ENCODE measurements at regions not wholly inside any gene's neighbourhood (a gene's known extent, or its start where the extent isn't known, plus 50 kb on each side); places are given as distances from the start of the nearest gene placed in this dataset.

GRCh38 chr4:157575339-157575738, 354.8 kb downstream of the GRIA2 start:
- Histone ChIP-seq H3K79me2 (ENCODE audit: control insufficient read depth, insufficient read depth, low read length, unreplicated experiment) (no peaks in the 10 kb centered on the region), H3K27ac (ENCODE audit: low read depth, low read length) (no peak overlapping the region), H3K4me1 (ENCODE audit: control insufficient read depth, insufficient read depth, low read length, unreplicated experiment) (no peaks in the 10 kb centered on the region), H2AFZ (ENCODE audit: low read length, unreplicated experiment) (no peak overlapping the region), H3K27me3 (ENCODE audit: insufficient read depth, low read length) (peaks cover 16% of the 10 kb centered on the region; the same call in 1 of the 2 replicates), H3K4me3 (ENCODE audit: low read depth, low read length) (no peak overlapping the region), H3K36me3 (ENCODE audit: insufficient read depth, low read length) (no peaks in the 10 kb centered on the region)

DNA sequence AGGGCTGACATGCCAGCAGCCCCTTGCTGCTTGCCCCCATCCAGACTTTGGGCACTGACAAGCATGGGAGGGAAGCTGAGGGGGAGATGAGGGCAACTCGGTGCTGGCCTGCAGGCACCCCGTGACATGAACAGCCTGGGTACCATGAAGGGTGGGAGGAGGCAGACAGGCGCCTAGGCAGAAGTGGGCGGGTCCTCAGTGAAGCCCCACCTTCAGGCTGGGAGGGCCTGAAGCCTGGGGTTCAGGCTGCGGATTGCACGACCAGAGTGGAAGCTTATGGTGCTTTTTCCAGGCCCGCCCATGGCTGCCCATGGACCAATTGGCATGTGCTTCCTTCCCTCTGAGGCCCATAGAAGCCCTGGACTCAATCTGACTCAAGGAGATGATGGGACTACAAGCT, 354.1 kb downstream of the GRIA2 start:
- Histone ChIP-seq H3K36me3 (ENCODE audit: insufficient read depth, low read length) (no peaks in the 10 kb centered on the region), H3K4me1 (ENCODE audit: control insufficient read depth, insufficient read depth, low read length, unreplicated experiment) (no peaks in the 10 kb centered on the region), H2AFZ (ENCODE audit: low read length, unreplicated experiment) (no peak overlapping the region), H3K27me3 (ENCODE audit: insufficient read depth, low read length) (peaks cover 10% of the 10 kb centered on the region; the same call in 1 of the 2 replicates), H3K27ac (ENCODE audit: low read depth, low read length) (no peak overlapping the region), H3K79me2 (ENCODE audit: control insufficient read depth, insufficient read depth, low read length, unreplicated experiment) (no peaks in the 10 kb centered on the region), H3K4me3 (ENCODE audit: low read depth, low read length) (no peak overlapping the region)

DNA sequence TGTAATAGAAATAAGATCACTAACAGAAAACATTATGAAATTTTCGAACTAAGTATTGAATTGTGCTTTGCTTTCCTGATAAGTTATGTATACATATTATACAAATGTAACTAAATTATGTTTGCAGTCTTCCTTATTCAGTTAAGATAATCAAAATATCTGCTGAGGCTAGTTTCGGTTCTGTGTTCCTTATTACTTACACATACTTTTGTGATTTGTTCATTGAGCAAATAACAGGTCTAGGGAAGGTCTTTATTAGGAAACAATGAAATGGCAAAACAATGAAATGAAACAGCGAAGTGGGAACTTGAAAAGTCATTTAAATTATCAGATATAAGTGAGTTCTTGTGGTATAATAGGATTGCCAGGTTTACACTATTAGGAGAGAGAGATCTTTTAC, 352.4 kb downstream of the GRIA2 start:
- H2AFZ ChIP-seq (ENCODE audit: low read length, unreplicated experiment) = no peak overlapping the region
- H3K79me2 ChIP-seq (ENCODE audit: control insufficient read depth, insufficient read depth, low read length, unreplicated experiment) = no peaks in the 10 kb centered on the region
- no peaks in the 10 kb centered on the region for H3K36me3 ChIP-seq (ENCODE audit: insufficient read depth, low read length)
- no peaks in the 10 kb centered on the region for H3K4me1 ChIP-seq (ENCODE audit: control insufficient read depth, insufficient read depth, low read length, unreplicated experiment)
- H3K27me3 ChIP-seq (ENCODE audit: insufficient read depth, low read length) = 0 out of 2 replicates have a peak, but pooled peaks cover 3% of the 10 kb centered on the region
- no peak overlapping the region for H3K4me3 ChIP-seq (ENCODE audit: low read depth, low read length)
- no peak overlapping the region for H3K27ac ChIP-seq (ENCODE audit: low read depth, low read length)

- Histone ChIP-seq H3K4me1 (ENCODE audit: control insufficient read depth, insufficient read depth, low read length, unreplicated experiment) (no peaks in the 10 kb centered on the region), H2AFZ (ENCODE audit: low read length, unreplicated experiment) (no peak overlapping the region), H3K27me3 (ENCODE audit: insufficient read depth, low read length) (no peaks in the 10 kb centered on the region), H3K4me3 (ENCODE audit: low read depth, low read length) (no peak overlapping the region), H3K36me3 (ENCODE audit: insufficient read depth, low read length) (no peaks in the 10 kb centered on the region), H3K27ac (ENCODE audit: low read depth, low read length) (no peak overlapping the region), H3K79me2 (ENCODE audit: control insufficient read depth, insufficient read depth, low read length, unreplicated experiment) (no peaks in the 10 kb centered on the region)
Observed at GRCh38 chr4:157572284-157572683, 351.8 kb downstream of the GRIA2 start.

DNA sequence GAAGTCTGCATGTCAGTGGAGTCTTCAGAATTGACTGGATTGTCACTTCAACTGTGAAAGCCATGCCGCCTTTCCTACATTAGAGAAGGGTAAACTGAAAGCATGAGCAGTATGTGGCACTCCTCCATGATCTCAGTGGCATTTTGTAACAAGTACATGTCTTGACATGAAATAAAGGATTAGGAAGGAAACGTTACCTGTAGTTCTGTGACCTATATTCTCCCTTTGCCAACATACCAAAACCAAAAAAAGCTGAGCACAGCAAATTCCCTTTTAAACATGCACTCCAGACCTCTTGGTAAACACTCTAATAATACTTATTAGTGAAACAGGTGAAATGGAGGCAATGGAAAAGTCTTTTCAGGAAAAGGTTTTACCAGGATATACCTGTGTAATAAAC, 344.2 kb downstream of the GRIA2 start:
- Histone ChIP-seq H2AFZ (ENCODE audit: low read length, unreplicated experiment) (no peak overlapping the region), H3K4me3 (ENCODE audit: low read depth, low read length) (no peak overlapping the region), H3K27me3 (ENCODE audit: insufficient read depth, low read length) (peaks cover 5% of the 10 kb centered on the region; the same call in 1 of the 2 replicates), H3K79me2 (ENCODE audit: control insufficient read depth, insufficient read depth, low read length, unreplicated experiment) (no peaks in the 10 kb centered on the region), H3K4me1 (ENCODE audit: control insufficient read depth, insufficient read depth, low read length, unreplicated experiment) (no peaks in the 10 kb centered on the region), H3K36me3 (ENCODE audit: insufficient read depth, low read length) (no peaks in the 10 kb centered on the region), H3K27ac (ENCODE audit: low read depth, low read length) (no peak overlapping the region)

DNA sequence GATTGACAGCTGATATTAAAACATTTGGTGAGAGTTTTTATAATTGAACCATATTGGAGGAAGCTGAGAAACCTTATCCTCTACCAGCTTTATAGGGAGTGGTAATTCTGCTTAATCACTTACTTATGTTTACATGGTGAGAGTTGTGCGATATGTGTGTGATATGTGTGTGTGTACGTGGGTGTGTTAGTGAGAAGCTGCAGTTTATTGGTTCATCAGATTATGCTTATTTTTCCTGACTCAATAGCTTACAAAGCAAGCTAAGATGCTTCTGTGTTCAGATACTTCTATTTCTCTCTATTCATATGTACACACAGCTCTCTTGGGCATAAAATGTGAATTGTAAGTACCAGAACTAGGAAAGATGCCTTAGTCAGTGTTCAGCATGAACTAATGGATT, 343.7 kb downstream of the GRIA2 start:
- Histone ChIP-seq H3K4me1 (ENCODE audit: control insufficient read depth, insufficient read depth, low read length, unreplicated experiment) (no peaks in the 10 kb centered on the region), H3K79me2 (ENCODE audit: control insufficient read depth, insufficient read depth, low read length, unreplicated experiment) (no peaks in the 10 kb centered on the region), H3K27ac (ENCODE audit: low read depth, low read length) (no peak overlapping the region), H3K27me3 (ENCODE audit: insufficient read depth, low read length) (peaks cover 5% of the 10 kb centered on the region; the same call in 1 of the 2 replicates), H3K36me3 (ENCODE audit: insufficient read depth, low read length) (no peaks in the 10 kb centered on the region), H2AFZ (ENCODE audit: low read length, unreplicated experiment) (no peak overlapping the region), H3K4me3 (ENCODE audit: low read depth, low read length) (no peak overlapping the region)

GRCh38 chr4:157558016-157558415, 337.5 kb downstream of the GRIA2 start:
- Histone ChIP-seq H3K79me2 (ENCODE audit: control insufficient read depth, insufficient read depth, low read length, unreplicated experiment) (no peaks in the 10 kb centered on the region), H3K27ac (ENCODE audit: low read depth, low read length) (no peak overlapping the region), H3K36me3 (ENCODE audit: insufficient read depth, low read length) (no peaks in the 10 kb centered on the region), H3K4me1 (ENCODE audit: control insufficient read depth, insufficient read depth, low read length, unreplicated experiment) (no peaks in the 10 kb centered on the region), H3K4me3 (ENCODE audit: low read depth, low read length) (no peak overlapping the region), H3K27me3 (ENCODE audit: insufficient read depth, low read length) (no peaks in the 10 kb centered on the region), H2AFZ (ENCODE audit: low read length, unreplicated experiment) (no peak overlapping the region)

DNA sequence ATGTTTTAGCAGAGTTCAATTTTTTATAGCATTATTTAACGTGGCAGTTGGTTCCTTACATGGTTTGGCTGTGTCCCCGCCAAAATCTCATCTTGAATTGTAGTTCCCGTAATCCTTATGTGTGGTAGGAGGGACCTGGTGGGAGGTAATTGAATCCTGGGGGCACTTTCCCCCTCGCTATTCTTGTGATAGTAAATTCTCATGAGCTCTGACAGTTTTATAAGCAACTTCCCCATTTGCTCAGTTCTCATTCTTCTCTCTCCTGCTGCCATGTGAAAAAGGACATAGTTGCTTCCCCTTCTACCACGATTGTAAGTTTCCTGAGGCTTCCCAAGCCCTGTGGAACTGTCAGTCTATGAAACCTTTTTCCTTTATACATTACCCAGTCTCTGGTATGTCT, 329.5 kb downstream of the GRIA2 start:
- H3K27me3 ChIP-seq (ENCODE audit: insufficient read depth, low read length) = no peaks in the 10 kb centered on the region
- no peaks in the 10 kb centered on the region for H3K4me1 ChIP-seq (ENCODE audit: control insufficient read depth, insufficient read depth, low read length, unreplicated experiment)
- H3K4me3 ChIP-seq (ENCODE audit: low read depth, low read length) = no peak overlapping the region
- no peak overlapping the region for H2AFZ ChIP-seq (ENCODE audit: low read length, unreplicated experiment)
- no peak overlapping the region for H3K27ac ChIP-seq (ENCODE audit: low read depth, low read length)
- H3K79me2 ChIP-seq (ENCODE audit: control insufficient read depth, insufficient read depth, low read length, unreplicated experiment) = no peaks in the 10 kb centered on the region
- H3K36me3 ChIP-seq (ENCODE audit: insufficient read depth, low read length) = no peaks in the 10 kb centered on the region

DNA sequence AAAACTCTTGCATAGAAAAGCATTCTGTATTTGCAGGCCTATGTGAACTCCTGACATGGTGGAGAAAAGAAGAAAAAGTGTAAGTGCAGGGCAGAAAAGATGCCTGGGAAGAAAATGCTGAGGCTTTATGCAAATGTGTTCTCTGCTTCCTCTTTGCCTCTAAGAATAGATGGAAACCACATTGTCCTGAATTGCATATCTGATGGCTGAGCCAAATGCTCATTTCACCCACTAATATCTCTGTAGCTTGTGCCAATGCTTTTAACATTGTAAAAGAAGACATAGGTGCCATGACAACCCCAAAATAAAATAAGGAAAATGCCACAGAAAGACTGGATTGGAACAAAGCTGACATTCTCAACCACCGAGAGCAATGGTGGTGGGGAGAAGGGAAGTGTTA, 307.4 kb downstream of the GRIA2 start:
- H3K27ac ChIP-seq (ENCODE audit: low read depth, low read length) = no peak overlapping the region
- H3K27me3 ChIP-seq (ENCODE audit: insufficient read depth, low read length) = no peaks in the 10 kb centered on the region
- no peaks in the 10 kb centered on the region for H3K79me2 ChIP-seq (ENCODE audit: control insufficient read depth, insufficient read depth, low read length, unreplicated experiment)
- H3K4me3 ChIP-seq (ENCODE audit: low read depth, low read length) = no peak overlapping the region
- no peaks in the 10 kb centered on the region for H3K36me3 ChIP-seq (ENCODE audit: insufficient read depth, low read length)
- H3K4me1 ChIP-seq (ENCODE audit: control insufficient read depth, insufficient read depth, low read length, unreplicated experiment) = no peaks in the 10 kb centered on the region
- H2AFZ ChIP-seq (ENCODE audit: low read length, unreplicated experiment) = no peak overlapping the region

DNA sequence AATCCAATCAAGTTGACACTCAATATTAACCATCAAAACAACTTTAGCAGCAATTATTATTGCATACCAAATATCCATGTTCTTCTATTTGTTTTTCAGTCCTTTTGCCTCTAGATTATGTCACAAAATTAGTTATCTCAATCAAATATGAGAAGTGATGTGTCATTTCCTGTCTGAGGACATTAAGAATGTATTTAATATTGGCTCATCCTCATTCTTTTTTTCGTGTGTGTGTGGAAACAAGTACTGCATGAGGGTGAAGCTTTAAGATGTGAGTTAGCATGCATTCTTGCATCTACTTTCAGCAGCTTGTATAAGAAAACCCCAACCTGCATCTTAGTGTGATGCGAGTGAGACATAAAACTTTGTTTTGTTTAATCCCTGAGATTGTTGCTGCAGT, 301.4 kb downstream of the GRIA2 start:
- H3K27me3 ChIP-seq (ENCODE audit: insufficient read depth, low read length) = no peaks in the 10 kb centered on the region
- no peaks in the 10 kb centered on the region for H3K79me2 ChIP-seq (ENCODE audit: control insufficient read depth, insufficient read depth, low read length, unreplicated experiment)
- no peak overlapping the region for H3K27ac ChIP-seq (ENCODE audit: low read depth, low read length)
- H3K4me3 ChIP-seq (ENCODE audit: low read depth, low read length) = no peak overlapping the region
- no peak overlapping the region for H2AFZ ChIP-seq (ENCODE audit: low read length, unreplicated experiment)
- H3K36me3 ChIP-seq (ENCODE audit: insufficient read depth, low read length) = no peaks in the 10 kb centered on the region
- no peaks in the 10 kb centered on the region for H3K4me1 ChIP-seq (ENCODE audit: control insufficient read depth, insufficient read depth, low read length, unreplicated experiment)

GRCh38 chr4:157514711-157515110, 294.2 kb downstream of the GRIA2 start:
- no peak overlapping the region for H2AFZ ChIP-seq (ENCODE audit: low read length, unreplicated experiment)

More at GRCh38 chr4:157514711-157515110, 294.2 kb downstream of the GRIA2 start:
- no peak overlapping the region for H3K27ac ChIP-seq (ENCODE audit: low read depth, low read length)
- no peaks in the 10 kb centered on the region for H3K79me2 ChIP-seq (ENCODE audit: control insufficient read depth, insufficient read depth, low read length, unreplicated experiment)
- H3K27me3 ChIP-seq (ENCODE audit: insufficient read depth, low read length) = no peaks in the 10 kb centered on the region; the same call in 1 of the 2 replicates
- no peaks in the 10 kb centered on the region for H3K4me1 ChIP-seq (ENCODE audit: control insufficient read depth, insufficient read depth, low read length, unreplicated experiment)
- no peak overlapping the region for H3K4me3 ChIP-seq (ENCODE audit: low read depth, low read length)
- H3K36me3 ChIP-seq (ENCODE audit: insufficient read depth, low read length) = no peaks in the 10 kb centered on the region

Measured in ACC112 (cell line).